ENCODE measurements at regions not wholly inside any gene's neighbourhood (a gene's known extent, or its start where the extent isn't known, plus 50 kb on each side); places are given as distances from the start of the nearest gene placed in this dataset.

- ChIA-PET CTCF (no interaction called here), SMC1A (ENCODE audit: uncharacterized antibody, unreplicated experiment) (no interaction called here), RAD21 (ENCODE audit: unreplicated experiment) (no interaction called here), POLR2A (no interaction called here)
- TF ChIP-seq SPI1 (IDR thresholded peaks at IDR 0.05; ENCODE audit: borderline replicate concordance, insufficient read depth, low read depth, low read length) (peak; percentile 40; the same call in 1 of the 2 replicates), TCF3 (IDR thresholded peaks at IDR 0.05; ENCODE audit: borderline replicate concordance, insufficient read depth, low read depth, low read length) (no peak), GABPA (IDR thresholded peaks at IDR 0.05; ENCODE audit: low read depth) (peak; percentile 34; the same call in 1 of the 2 replicates)
- DNase-seq (ENCODE audit: low read depth, low spot score), result no peak
- Histone ChIP-seq H3K27me3 (replicated peaks in 1 of 2; ENCODE audit: control insufficient read depth in 2 of 2, insufficient read depth in 2 of 2, low read length in 1 of 2) (no peaks in the 10 kb centered on the region), H3K4me2 (ENCODE audit: control insufficient read depth, insufficient read depth) (no peak overlapping the region), H3K4me3 (no peak overlapping the region), H3K36me3 (ENCODE audit: control insufficient read depth in 2 of 2, insufficient read depth in 2 of 2, low read length in 1 of 2) (no peaks in the 10 kb centered on the region), H3K4me1 (ENCODE audit: control insufficient read depth, insufficient read depth, low read length) (no peaks in the 10 kb centered on the region), H3K79me2 (ENCODE audit: control insufficient read depth, insufficient read depth, low read length) (no peaks in the 10 kb centered on the region), H4K20me1 (ENCODE audit: control insufficient read depth, insufficient read depth) (no peaks in the 10 kb centered on the region), H3K9ac (ENCODE audit: control insufficient read depth, insufficient read depth, low read length) (no peak overlapping the region), H2AFZ (ENCODE audit: control insufficient read depth, low read depth, low read length) (no peak overlapping the region), H3K9me3 (replicated peaks; ENCODE audit: control insufficient read depth, insufficient read depth, low read length) (peaks cover 6% of the 10 kb centered on the region; the same call in 2 of the 3 replicates), H3K27ac (ENCODE audit: control insufficient read depth, insufficient read depth) (no peak overlapping the region)
- intact Hi-C loops (cut with micrococcal nuclease; ENCODE audit: unreplicated experiment) (no loop called here), in situ Hi-C loops (cut with MboI) (no loop called here)
- 7% methylated on average over 5 of the region's 5 CpGs for WGBS (ENCODE audit: insufficient coverage, insufficient replicate concordance, low lambda C conversion rate, missing lambda C conversion rate)
- no peak for FAIRE-seq
- BruUV-seq (replicated peaks), result no TSS peak
- no peak for ATAC-seq
Observed at GRCh38 chrX:4239650-4240540, 526.4 kb upstream of the PRKX start.

DNA sequence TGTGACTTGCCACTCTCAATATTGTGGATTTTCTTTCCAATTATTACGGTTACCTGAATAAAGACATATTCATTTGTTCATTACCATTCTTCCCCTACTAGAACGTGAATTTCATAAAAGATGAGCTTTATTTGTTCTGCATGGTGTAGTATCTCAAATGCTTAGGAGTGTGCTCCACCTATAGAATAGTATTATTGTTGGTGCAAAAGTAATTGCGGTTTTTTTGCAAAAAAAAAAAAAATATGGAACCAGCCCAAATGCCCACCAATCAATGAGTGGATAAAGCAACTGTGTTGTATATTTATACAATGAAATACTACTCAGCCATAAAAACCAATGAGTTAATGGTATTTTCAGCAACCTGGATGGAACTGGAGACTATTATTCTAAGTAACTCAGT lies 525.5 kb upstream of the PRKX start:
- no peak overlapping the region for H2AFZ ChIP-seq (ENCODE audit: control insufficient read depth, low read depth, low read length)
- SMC1A ChIA-PET (ENCODE audit: uncharacterized antibody, unreplicated experiment), result no interaction called here
- H3K79me2 ChIP-seq (ENCODE audit: control insufficient read depth, insufficient read depth, low read length), result no peaks in the 10 kb centered on the region
- RAD21 ChIA-PET (ENCODE audit: unreplicated experiment), result no interaction called here
- BruUV-seq (replicated peaks), result no TSS peak
- WGBS (ENCODE audit: insufficient coverage, insufficient replicate concordance, low lambda C conversion rate, missing lambda C conversion rate), result 44% methylated on average over 3 of the region's 3 CpGs
- H3K9me3 ChIP-seq (replicated peaks; ENCODE audit: control insufficient read depth, insufficient read depth, low read length), result peaks cover 6% of the 10 kb centered on the region; the same call in 2 of the 3 replicates
- no peaks in the 10 kb centered on the region for H3K36me3 ChIP-seq (ENCODE audit: control insufficient read depth in 2 of 2, insufficient read depth in 2 of 2, low read length in 1 of 2)
- no peaks in the 10 kb centered on the region for H3K27me3 ChIP-seq (replicated peaks in 1 of 2; ENCODE audit: control insufficient read depth in 2 of 2, insufficient read depth in 2 of 2, low read length in 1 of 2)
- no peaks in the 10 kb centered on the region for H4K20me1 ChIP-seq (ENCODE audit: control insufficient read depth, insufficient read depth)
- in situ Hi-C loops (cut with MboI) (no loop called here), intact Hi-C loops (cut with micrococcal nuclease; ENCODE audit: unreplicated experiment) (no loop called here)
- ATAC-seq (no peak), FAIRE-seq (no peak), DNase-seq (ENCODE audit: low read depth, low spot score) (no peak)
- CTCF ChIA-PET, result no interaction called here
- H3K4me1 ChIP-seq (ENCODE audit: control insufficient read depth, insufficient read depth, low read length), result no peaks in the 10 kb centered on the region
- POLR2A ChIA-PET, result no interaction called here
- H3K4me3 ChIP-seq, result no peak overlapping the region
- H3K9ac ChIP-seq (ENCODE audit: control insufficient read depth, insufficient read depth, low read length), result no peak overlapping the region
- H3K4me2 ChIP-seq (ENCODE audit: control insufficient read depth, insufficient read depth), result no peak overlapping the region
- H3K27ac ChIP-seq (ENCODE audit: control insufficient read depth, insufficient read depth), result no peak overlapping the region
- TF ChIP-seq SUZ12 (IDR thresholded peaks at IDR 0.05; ENCODE audit: unreplicated experiment), result no peak
- TF ChIP-seq, protein P1, sequence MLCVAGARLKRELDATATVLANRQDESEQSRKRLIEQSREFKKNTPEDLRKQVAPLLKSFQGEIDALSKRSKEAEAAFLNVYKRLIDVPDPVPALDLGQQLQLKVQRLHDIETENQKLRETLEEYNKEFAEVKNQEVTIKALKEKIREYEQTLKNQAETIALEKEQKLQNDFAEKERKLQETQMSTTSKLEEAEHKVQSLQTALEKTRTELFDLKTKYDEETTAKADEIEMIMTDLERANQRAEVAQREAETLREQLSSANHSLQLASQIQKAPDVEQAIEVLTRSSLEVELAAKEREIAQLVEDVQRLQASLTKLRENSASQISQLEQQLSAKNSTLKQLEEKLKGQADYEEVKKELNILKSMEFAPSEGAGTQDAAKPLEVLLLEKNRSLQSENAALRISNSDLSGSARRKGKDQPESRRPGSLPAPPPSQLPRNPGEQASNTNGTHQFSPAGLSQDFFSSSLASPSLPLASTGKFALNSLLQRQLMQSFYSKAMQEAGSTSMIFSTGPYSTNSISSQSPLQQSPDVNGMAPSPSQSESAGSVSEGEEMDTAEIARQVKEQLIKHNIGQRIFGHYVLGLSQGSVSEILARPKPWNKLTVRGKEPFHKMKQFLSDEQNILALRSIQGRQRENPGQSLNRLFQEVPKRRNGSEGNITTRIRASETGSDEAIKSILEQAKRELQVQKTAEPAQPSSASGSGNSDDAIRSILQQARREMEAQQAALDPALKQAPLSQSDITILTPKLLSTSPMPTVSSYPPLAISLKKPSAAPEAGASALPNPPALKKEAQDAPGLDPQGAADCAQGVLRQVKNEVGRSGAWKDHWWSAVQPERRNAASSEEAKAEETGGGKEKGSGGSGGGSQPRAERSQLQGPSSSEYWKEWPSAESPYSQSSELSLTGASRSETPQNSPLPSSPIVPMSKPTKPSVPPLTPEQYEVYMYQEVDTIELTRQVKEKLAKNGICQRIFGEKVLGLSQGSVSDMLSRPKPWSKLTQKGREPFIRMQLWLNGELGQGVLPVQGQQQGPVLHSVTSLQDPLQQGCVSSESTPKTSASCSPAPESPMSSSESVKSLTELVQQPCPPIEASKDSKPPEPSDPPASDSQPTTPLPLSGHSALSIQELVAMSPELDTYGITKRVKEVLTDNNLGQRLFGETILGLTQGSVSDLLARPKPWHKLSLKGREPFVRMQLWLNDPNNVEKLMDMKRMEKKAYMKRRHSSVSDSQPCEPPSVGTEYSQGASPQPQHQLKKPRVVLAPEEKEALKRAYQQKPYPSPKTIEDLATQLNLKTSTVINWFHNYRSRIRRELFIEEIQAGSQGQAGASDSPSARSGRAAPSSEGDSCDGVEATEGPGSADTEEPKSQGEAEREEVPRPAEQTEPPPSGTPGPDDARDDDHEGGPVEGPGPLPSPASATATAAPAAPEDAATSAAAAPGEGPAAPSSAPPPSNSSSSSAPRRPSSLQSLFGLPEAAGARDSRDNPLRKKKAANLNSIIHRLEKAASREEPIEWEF (IDR thresholded peaks at IDR 0.05; ENCODE audit: insufficient replicate concordance, low read depth, low read length), result no peak
- no peak for TF ChIP-seq POLR2A (IDR thresholded peaks at IDR 0.05; ENCODE audit: low read depth, low read length)
- TF ChIP-seq PAX5 (IDR thresholded peaks at IDR 0.05; ENCODE audit: borderline replicate concordance, low read depth, low read length), result no peak
- TF ChIP-seq PBX3 (IDR thresholded peaks at IDR 0.05; ENCODE audit: insufficient replicate concordance, low read depth, low read length), result no peak
- no peak for TF ChIP-seq POLR2AphosphoS5 (IDR thresholded peaks at IDR 0.05; ENCODE audit: low read length)

Data from GM12878 (cell line).